ENCODE measurements at regions not wholly inside any gene's neighbourhood (a gene's known extent, or its start where the extent isn't known, plus 50 kb on each side); places are given as distances from the start of the nearest gene placed in this dataset.
"Not testable (repeated sequence)": the region's sequence is repeated elsewhere in the genome, so short reads cannot be mapped to it uniquely, and the experiment has no call there.

DNA sequence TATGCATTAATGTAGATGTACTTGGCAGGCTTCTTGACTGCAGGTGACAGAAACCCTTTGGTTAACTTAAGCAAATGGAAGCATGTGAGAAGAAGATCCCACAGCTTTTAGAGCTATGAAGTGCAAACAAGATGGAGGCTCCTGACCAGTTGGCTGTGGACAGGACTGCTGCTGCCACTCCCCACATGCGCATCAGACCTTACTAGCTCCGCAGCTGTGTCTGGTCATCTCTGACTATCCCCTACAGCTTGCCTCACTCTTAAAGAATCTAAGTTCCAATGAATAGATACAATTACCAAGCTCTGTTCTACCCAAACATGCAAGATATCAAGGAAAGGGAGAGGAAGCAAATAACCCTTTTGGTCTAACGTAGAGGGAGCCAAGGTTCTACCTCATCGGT, 587.6 kb downstream of the DSC3 start:
- DNase-seq (ENCODE audit: low read depth): no peak

DNA sequence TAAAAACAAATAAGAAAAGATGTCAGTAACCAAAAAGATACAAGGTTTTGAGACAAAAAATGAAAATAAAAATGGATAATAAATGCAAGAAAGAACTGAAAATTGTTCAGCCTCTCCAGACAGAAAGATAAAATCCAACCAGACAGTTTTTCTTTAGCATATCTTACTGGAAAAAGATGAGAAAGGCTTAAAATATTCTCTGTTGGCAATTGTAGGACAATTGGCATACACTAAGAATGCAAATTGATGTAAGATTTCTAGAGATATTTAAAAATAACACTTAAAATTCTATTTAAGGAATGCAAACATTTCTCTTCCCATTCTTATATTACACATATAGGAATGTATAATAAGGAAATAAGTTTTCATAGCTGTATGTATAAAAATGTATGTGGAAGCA, 590.6 kb downstream of the DSC3 start:
- DNase-seq (ENCODE audit: low read depth): no peak

DNA sequence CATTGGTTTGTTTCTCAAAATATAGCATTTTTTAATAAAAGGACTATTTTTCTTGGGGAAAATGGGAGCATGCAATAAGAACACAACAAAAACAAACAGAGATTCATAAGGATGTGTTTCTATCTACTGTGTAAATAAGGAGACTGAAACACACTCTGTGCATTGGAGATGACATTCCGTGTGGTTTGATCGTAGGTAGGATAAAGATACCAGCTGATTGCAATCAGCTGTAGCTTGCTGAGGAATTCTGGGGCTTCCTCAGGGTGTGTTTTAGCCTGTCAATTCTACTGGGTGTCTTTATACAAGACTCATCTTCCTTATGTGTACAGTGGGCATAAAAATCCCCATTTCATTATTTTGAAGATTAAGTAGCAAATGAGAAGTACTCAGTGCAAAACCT, 591.6 kb downstream of the DSC3 start:
- no peak for DNase-seq (ENCODE audit: low read depth)

DNA sequence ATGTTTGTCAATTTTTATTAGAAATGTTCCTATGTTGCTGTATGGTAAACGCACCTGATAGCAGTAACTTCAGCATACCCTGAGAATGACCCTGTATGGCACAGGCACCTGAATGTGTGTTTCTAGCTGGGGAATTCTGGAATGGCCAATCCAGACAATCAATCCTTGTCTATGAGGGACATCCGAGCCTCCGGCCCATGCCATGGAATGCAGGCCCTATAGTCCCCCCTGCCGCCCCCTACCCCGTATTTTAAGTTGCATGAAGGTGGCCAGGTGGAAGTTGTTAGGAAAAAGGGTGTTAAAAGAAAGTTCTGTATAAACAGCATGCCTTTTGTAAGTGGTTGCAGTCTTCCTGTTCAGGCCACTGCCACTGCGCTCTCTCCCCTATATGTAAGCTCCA, 595.9 kb downstream of the DSC3 start:
- no peak for DNase-seq (ENCODE audit: low read depth)

DNA sequence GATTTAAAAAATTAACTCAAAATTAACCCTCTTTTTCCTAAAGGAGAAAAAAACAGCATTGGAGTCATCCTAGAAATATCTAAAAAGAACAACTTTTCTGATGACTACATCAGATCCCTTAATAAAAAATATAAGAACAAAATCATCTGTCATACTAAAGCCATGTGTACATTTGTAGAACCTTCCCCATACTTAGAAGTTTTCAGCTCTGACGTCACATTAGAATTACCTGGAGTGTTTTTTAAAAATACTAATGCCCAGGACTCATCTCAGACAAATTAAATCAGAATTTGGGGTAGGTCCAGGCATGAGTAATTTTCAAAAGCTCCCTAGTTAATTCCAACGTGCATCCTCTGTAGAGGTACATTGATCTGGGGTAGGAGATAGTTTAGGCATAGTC, 598.0 kb downstream of the DSC3 start:
- no peak for DNase-seq (ENCODE audit: low read depth)

DNA sequence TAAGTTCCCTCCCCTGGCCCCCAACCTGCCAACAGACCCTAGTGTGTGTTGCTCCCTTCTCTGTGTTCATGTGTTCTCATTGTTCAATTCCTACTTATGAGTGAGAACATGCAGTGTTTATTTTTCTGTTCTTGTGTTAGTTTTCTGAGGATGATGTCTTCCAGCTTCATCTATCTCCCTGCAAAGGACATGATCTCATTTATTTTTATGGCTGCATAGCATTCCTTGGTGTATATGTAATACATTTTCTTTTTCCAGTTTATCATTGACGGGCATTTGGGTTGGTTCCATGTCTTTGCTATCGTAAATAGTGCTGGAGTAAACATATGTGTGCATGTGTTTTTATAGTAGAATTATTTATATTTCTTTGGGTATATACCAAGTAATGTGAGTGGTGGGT, 602.2 kb downstream of the DSC3 start:
- DNase-seq (ENCODE audit: low read depth): no peak

DNA sequence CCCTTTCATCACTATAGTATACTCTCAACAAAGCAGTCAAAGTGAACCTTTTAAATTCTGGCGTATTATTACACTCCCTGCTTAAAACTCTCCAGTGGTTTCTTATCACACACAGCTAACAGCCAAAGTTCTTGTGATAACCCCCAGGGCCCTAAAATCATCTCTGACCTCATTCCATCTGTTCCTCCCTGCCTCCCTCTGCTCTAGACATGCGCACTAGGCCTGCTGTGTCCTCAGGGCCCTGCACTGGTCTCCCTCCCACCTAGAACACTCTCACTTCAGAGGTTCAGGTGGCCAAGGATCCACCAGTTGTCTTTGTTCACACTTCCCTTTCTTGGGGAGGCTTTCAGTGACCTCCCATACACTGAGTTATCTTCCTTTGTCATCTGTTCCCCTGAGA, 603.4 kb downstream of the DSC3 start:
- no peak for DNase-seq (ENCODE audit: low read depth)

DNA sequence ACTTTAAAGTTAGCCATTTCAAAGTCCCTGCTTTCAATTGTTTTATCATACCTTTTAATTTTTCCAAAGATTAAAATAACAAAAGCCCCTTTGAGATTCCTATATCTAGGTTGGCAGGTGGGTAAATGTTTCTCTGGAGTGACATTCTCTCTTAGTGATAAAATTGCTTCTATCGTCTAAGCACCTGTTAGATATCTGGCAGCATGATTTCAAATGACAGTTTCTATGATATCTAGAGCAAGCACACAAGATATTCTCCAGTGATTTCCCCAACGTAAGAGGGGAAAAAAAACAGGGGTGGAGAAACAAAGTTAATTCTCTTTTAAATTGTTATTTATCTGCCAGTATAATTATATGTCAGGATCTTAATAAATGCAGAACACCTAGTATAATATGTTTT, 610.2 kb downstream of the DSC3 start:
- no peak for DNase-seq (ENCODE audit: low read depth)

DNA sequence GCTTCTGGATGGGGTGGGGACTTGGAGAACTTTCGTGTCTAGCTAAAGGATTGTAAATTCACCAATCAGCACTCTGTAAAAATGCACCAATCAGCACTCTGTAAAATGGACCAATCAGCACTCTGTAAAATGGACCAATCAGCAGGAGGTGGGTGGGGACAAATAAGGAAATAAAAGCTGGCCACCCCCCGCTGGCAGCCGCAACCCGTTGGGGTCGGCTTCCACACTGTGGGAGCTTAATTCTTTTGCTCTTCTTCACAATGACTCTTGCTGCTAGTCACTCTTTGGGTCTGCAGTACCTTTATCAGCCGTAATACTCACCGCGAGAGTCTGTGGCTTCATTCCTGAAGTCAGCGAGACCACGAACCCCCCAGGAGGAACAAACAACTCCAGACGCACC, 623.1 kb downstream of the DSC3 start:
- not testable (repeated sequence) for DNase-seq (ENCODE audit: low read depth)

DNA sequence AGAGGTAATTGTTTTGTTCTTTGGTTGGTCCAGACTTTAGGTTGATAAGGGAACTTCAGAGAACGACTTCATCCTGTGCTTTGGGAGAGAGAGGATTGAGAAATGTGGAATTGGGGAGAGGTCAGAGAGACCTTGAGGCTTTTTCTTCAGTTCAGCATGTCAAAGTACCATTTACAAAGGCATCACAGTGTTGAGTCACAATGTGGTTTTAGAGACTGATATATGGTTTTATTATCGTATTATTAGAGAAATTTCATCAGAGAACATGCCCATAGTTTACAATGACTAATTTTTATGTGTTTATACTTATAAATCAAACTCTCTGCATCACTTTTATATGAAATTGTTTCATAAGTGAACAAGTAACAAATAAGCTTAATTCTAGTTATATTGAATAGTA, 626.6 kb downstream of the DSC3 start:
- no peak for DNase-seq (ENCODE audit: low read depth)

DNA sequence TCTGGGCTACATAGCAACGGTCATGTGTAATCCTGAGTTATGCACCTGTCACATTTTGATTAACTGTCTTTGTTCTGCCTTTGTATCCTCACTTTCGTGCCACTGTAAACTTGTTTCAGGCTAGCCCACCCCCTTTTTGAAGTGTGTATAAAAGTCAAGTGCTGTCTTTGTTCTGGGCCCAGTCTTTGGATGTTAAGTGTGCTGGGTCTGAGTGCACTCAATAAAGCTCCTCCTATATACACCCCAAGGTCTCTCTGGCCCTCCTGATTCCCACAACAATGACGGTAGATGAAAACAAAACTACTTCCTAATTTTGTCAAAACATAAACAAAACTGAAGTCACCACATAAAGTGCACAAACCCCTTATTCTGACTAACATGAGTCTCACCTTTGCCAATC, 633.4 kb downstream of the DSC3 start:
- DNase-seq (ENCODE audit: low read depth): no peak

DNA sequence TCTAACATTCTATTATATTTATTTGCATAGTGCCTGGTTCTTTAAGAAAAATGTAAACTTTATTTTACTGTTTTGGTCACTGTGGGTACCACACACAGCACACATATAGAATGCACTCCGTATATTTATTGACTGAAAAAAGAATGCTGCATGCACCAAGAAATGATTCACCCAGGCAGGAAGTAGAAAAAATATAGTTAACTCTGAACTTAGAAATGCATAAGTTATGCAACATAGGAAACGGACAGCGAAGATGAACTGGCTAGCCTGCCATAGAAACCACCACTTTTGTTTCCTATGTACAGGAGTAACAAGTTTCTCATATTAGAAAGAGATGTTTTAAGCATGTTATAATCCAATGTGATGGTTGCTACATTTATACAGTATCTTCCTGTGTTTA, 635.8 kb downstream of the DSC3 start:
- peak; percentile 51 for DNase-seq (ENCODE audit: low read depth)

DNA sequence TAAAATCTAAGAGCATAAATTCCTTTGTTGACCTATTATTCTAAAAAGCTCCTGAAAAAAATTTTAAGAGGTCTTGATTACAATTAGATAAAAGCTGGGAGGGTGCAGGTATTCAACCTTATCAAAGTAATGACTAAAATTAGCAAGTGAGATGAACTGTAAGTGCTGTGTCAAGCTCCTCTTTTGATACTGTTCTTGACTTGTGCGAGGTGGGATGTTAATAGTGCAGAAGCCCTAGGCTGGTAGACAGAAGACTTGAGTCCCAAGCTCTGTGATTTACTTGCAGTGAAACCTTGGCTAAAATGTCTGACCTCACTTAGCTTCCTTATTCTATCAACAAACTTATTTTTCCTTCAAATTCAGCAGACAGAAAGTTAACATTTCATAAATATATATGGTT, 637.5 kb downstream of the DSC3 start:
- no peak for DNase-seq (ENCODE audit: low read depth)

DNA sequence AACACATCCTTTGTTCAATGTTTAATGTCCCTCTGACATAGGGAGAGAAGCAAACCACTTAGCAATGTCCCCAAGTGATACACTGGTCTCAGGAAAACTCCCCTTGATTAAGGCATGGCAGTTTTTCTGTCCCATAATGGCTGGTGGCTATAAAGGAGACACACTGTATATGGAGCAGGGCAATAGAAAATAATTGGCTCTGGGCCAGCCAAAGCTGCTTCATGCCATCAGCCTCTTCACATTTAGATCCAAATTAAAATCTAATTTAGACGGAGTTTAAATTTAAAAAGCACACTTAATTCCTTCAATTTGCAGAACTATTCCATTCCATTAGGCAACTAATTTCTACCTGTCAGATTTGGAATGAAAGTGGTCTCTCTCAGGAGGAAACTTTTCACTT, 638.1 kb downstream of the DSC3 start:
- DNase-seq (ENCODE audit: low read depth): no peak

DNA sequence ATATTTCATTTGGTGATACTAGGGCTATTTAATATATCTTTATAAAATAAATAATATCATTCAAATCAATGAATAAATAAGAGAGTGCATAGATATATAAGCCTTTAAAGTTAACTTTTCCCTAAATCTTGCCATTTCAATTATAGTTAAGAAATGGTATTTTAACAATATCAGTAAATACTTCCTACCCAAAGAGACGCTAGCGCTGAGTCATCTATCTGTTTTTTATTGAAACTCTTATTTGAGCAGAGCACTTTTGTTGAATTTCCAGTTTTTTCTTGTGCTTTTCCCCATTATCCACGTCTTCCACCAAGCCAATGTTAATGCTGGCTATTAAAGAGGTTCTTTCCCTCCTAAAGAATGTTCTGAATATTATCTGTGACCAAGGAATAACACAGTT, 639.3 kb downstream of the DSC3 start:
- DNase-seq (ENCODE audit: low read depth): no peak

DNA sequence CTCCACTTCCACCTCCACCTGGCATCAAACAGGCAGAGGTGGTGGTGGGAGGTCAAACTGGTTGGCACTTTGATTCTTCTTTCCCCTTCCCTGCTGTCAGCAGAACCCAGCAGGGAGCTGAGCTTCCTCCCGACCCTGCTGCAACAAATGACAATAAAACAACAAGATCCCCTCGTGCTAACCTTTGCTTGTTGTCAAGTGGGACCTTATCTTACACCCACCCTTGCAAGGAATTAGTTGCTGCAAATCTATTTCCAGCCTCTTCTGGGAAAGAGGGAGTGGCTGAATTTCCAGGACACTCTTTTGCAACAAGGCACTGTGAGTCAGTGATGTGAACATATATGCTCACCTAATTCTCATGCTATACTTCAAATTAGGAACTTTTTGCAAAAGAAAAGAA, 655.1 kb downstream of the DSC3 start:
- no peak for DNase-seq (ENCODE audit: low read depth)

DNA sequence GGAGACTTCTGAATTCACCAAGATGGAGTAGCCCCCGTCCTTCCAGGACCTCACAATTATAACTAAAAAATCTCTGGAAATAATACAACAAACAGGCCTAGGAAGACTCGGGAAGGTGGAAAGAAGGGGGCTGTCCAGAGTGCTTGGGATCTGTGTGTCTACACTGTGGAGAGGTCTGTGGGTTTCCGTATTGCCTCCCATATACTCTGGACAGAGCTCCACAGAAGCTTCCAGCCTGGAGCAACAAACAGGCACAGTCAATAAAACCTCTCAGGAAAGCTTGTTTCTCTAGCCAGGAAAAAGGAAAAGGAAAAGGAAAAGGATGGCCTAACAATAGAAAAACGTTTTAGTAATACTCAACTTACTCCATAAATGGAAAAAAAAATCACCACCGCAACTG, 655.9 kb downstream of the DSC3 start:
- DNase-seq (ENCODE audit: low read depth): no peak

DNA sequence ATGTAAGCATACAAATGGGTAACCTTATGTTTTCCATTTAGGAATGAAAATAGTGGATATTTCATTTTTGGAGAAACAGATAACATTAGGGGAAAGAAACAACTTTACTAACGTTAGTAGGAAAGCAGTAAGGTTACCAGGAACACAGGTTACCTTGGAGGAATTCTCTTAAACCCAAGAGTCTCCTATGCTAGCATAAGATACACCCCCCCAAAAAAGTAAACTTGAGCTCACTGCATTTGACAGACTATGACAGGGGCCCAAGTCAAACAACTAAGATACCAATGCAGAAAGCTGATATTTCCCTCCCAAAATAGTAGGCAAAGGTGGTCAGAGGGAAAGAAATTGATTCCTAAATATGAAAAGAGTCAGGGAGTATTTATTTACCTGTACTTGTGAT, 656.9 kb downstream of the DSC3 start:
- DNase-seq (ENCODE audit: low read depth): no peak

DNA sequence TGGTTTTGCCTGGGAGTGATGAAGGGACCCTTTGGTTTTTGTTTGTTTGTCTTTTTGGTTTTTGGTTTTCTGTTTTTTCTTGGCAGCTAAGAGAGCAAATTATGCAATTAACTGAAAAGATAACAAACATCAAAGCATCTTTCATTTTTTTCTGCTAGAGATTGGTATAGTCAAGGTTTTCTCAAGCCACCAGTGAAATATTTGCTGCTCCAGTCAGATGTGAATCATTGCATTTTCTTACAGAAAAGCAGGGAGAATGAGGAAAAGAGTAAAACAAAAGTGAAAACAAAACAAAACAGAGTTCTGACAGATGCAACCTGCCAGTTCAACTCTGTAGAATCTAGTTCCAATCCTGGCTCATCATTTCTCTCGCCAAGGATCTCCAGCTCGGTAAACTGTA, 660.7 kb downstream of the DSC3 start:
- no peak for DNase-seq (ENCODE audit: low read depth)

DNA sequence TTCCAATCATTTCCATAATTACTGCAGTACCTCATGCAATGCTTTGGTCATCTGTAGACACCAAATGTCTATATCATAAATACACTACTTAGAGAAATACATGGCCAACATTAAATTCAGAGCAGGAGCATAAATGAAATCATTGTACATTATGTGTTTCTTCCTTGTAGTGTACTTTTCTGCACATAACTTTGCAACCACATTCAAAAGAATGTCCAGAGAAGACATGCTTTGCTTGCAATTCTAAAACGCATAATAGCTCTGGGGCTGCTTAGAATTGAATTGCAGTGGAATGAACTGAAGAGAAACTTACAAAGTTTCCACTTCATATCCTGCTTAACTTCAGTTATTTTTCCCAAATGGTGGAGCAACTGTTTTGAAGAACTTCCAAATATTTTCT, 664.4 kb downstream of the DSC3 start:
- no peak for DNase-seq (ENCODE audit: low read depth)

DNA sequence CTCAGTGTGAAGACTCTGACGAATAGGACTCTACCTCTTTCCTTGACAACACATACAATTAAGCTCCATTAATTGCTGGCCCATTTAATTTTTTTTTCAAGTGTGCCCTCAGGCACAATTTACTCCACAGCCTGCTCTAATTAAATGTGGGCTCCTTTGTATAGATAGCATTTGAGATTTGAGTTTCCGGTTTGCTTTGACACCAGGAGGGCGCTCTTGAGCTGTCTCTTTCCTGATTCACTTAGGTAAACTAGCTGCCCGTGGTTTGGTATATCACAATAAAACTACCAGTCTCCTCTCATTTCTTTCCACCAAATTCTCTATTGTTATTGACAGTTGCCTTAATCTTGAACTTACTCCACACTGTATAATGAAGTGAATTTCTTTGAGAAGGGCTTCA, 666.0 kb downstream of the DSC3 start:
- peak; percentile 18 for DNase-seq (ENCODE audit: low read depth)

DNA sequence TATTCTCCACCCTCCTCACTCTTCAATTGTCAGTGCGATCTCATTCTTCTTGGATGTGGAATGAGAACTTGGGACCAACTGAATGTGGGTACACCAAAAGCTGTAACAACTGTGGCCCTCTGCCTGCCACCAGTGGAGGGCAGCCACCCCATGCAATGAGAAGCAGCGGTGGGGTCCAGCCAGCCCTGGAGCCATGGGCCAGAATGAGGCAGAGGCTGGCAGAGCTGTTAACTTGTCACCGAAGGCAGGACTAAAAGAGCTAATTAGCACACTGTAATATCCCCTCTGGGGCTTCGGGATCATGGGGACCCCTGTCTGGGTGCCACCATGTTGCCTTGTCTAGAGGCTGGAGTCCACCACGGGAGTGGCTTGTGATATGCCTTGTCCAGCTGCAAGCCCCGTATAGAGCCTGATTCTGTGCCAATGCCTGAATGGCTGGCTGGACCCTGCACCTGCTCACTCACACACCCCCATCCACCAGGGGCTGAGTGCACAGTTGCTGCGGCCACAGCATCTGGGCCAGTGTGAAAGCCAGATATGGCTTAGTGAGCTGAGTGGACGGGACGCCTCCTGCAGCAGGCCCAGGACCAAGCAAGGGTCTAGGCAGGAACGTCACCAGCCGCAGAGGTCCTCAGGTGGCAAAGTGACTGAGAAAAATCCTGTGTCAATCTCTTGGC, 680.5 kb downstream of the DSC3 start:
- DNase-seq (ENCODE audit: low read depth): no peak

DNA sequence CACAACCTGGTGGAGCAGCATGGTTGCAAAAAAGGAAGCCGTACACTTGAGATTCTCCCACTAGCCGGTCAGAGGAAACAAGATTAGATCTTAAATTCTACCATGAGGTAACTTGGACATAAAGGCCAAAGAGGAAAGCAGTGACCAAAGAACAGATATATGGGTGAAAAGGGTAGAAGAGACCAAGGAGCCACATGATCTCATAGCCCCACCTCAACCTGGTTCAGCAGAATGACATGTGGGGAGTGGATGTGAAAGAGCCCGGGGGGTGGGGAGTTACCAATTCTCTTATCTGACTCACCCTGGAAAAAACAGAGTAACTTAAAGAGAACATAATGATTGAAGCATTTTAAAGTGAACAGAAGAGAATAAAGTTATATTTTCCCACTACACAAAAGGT, 683.0 kb downstream of the DSC3 start:
- peak; percentile 44 for DNase-seq (ENCODE audit: low read depth)

DNA sequence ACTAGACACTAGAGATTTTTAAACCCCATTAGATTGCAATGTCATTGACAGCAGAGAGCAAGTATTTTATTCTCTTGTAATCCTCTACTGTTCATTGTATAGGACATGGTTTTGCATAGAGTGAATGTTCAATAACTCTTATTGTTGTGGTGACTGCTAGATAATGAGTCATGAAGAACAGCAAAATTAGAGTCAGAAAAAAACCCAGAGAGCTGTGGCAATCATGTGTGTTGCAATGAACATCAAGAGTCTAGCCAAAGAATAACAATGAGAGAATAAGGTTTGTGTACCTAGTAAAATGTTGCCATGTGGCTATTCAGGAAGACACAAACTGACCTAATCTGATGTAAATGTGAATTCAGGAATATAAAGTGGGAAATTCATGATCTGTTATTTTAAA, 684.0 kb downstream of the DSC3 start:
- peak; percentile 90 for DNase-seq (ENCODE audit: low read depth)
